ENCODE measurements at regions not wholly inside any gene's neighbourhood (a gene's known extent, or its start where the extent isn't known, plus 50 kb on each side); places are given as distances from the start of the nearest gene placed in this dataset.

GRCh38 chr13:59493436-59493965 lies 670.2 kb downstream of the DIAPH3 start:
- no peak for TF ChIP-seq CTCF (IDR thresholded peaks at IDR 0.05 in 2 of 3, conservative IDR thresholded peaks at IDR 0.05 in 1 of 3; ENCODE audit: control insufficient read depth in 2 of 3, extremely low read depth in 1 of 3, insufficient read depth in 1 of 3, low read depth in 3 of 3, low read length in 3 of 3)
- no peak for TF ChIP-seq YY1 (IDR thresholded peaks at IDR 0.05; ENCODE audit: low read depth, low read length)
- no peak for TF ChIP-seq CREB1 (IDR thresholded peaks at IDR 0.05; ENCODE audit: low read depth)
- TF ChIP-seq BRCA1 (IDR thresholded peaks at IDR 0.05; ENCODE audit: low read depth, low read length), result no peak
- TF ChIP-seq NFXL1 (IDR thresholded peaks at IDR 0.05; ENCODE audit: borderline replicate concordance), result no peak
